Caki2 (cell line): ENCODE measurements at regions not wholly inside any gene's neighbourhood (a gene's known extent, or its start where the extent isn't known, plus 50 kb on each side); places are given as distances from the start of the nearest gene placed in this dataset.
"Not testable (repeated sequence)": the region's sequence is repeated elsewhere in the genome, so short reads cannot be mapped to it uniquely, and the experiment has no call there.

Experiments
- DNase-seq: peaks from one replicate; pipeline ENCODE4 v3.0.0-alpha.2; 2015; ENCODE audit warnings: low read depth
- in situ Hi-C: cut with HindIII; loops from 2 replicates; pipeline ENCODE4 v1.10.0; 2016; ENCODE audit warnings: low sequenced_read_pairs, low pct_unique_long_range_greater_than_20kb, mixed read lengths

- in situ Hi-C loops: no loop called here
- no peak for DNase-seq
These were observed 293.4 kb upstream of the MEX3C start for GRCh38 chr18:51490860-51491259.

GRCh38 chr18:51491678-51492372, 294.3 kb upstream of the MEX3C start:
- in situ Hi-C loops: no loop called here
- no peak for DNase-seq

- no peak for DNase-seq
- in situ Hi-C loops: no loop called here
These were observed 300.8 kb upstream of the MEX3C start for GRCh38 chr18:51498085-51498855.

- DNase-seq: no peak
- in situ Hi-C loops: no loop called here
These were observed 305.9 kb upstream of the MEX3C start for GRCh38 chr18:51503351-51503750.

GRCh38 chr18:51506811-51507210, 309.3 kb upstream of the MEX3C start:
- in situ Hi-C loops: no loop called here
- no peak for DNase-seq

- DNase-seq, in situ Hi-C loops: not testable (repeated sequence)
These were observed 310.9 kb upstream of the MEX3C start for GRCh38 chr18:51508410-51508809.

GRCh38 chr18:51510020-51510419, 312.5 kb upstream of the MEX3C start:
- in situ Hi-C loops: no loop called here
- DNase-seq: no peak

GRCh38 chr18:51513517-51513916, 316.0 kb upstream of the MEX3C start:
- in situ Hi-C loops: no loop called here
- no peak for DNase-seq

GRCh38 chr18:51514128-51514527, 316.6 kb upstream of the MEX3C start:
- in situ Hi-C loops: no loop called here
- no peak for DNase-seq

GRCh38 chr18:51516478-51517038, 319.1 kb upstream of the MEX3C start:
- no peak for DNase-seq
- in situ Hi-C loops: no loop called here

GRCh38 chr18:51519571-51519970, 322.1 kb upstream of the MEX3C start:
- no peak for DNase-seq
- in situ Hi-C loops: no loop called here

- no peak for DNase-seq
- in situ Hi-C loops: no loop called here
These were observed 323.2 kb upstream of the MEX3C start for GRCh38 chr18:51520676-51521180.

- in situ Hi-C loops: no loop called here
- DNase-seq: no peak
These were observed 324.9 kb upstream of the MEX3C start for GRCh38 chr18:51522338-51522737.

- no peak for DNase-seq
- in situ Hi-C loops: no loop called here
These were observed 325.3 kb upstream of the MEX3C start for GRCh38 chr18:51522821-51523220.

GRCh38 chr18:51523671-51524070, 326.2 kb upstream of the MEX3C start:
- no peak for DNase-seq
- in situ Hi-C loops: no loop called here

- no peak for DNase-seq
- in situ Hi-C loops: no loop called here
These were observed 328.2 kb upstream of the MEX3C start for GRCh38 chr18:51525453-51526225.

- DNase-seq: no peak
- in situ Hi-C loops: no loop called here
These were observed 330.3 kb upstream of the MEX3C start for GRCh38 chr18:51527826-51528225.

GRCh38 chr18:51531501-51531900, 334.0 kb upstream of the MEX3C start:
- no peak for DNase-seq
- in situ Hi-C loops: no loop called here

- in situ Hi-C loops: no loop called here
- peak; percentile 6 for DNase-seq
These were observed 340.0 kb upstream of the MEX3C start for GRCh38 chr18:51537487-51537886.
